Upper lobe of left lung (tissue), 4 donors: ENCODE measurements at regions not wholly inside any gene's neighbourhood (a gene's known extent, or its start where the extent isn't known, plus 50 kb on each side); places are given as distances from the start of the nearest gene placed in this dataset.

ENCODE experiments used
- POLR2AphosphoS5 ChIP-seq, 2 donors: sonication (generic); formaldehyde crosslinking; IDR thresholded peaks; one replicate each; pipeline ENCODE4 v1.5.1; 2017; ENCODE audit warnings: antibody characterized with exemption in 2 of 2
- TF ChIP-seq, protein P1 (sequence below), 6 experiments: fragments of 450-650 bp in 4 of 6; fragments of 200-600 bp in 2 of 6; sonication (generic) in 2 of 6; IDR thresholded peaks; one replicate each; pipeline ENCODE4 v1.5.1; 2016 to 2019; ENCODE audit warnings: antibody characterized with exemption in 6 of 6

DNA sequence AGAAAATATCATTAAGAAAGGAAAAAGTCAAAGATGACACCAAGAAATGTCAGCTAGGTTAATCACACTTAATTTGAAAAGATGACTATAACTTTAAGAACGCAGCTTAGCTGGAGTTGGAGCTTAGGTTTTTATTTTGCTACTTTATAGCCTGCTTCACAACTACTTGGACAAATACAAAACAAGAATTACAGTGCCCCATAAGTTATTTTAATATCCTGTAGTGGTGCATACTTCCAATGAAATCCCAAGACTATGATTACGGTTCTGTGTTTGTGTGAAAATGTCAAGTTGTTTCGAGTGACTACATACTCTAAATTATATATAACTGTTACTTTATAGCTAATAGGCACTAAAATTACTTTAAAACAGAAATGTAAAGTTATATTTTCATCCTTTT, 244.6 kb upstream of the MGMT start:
- TF ChIP-seq, protein P1, sequence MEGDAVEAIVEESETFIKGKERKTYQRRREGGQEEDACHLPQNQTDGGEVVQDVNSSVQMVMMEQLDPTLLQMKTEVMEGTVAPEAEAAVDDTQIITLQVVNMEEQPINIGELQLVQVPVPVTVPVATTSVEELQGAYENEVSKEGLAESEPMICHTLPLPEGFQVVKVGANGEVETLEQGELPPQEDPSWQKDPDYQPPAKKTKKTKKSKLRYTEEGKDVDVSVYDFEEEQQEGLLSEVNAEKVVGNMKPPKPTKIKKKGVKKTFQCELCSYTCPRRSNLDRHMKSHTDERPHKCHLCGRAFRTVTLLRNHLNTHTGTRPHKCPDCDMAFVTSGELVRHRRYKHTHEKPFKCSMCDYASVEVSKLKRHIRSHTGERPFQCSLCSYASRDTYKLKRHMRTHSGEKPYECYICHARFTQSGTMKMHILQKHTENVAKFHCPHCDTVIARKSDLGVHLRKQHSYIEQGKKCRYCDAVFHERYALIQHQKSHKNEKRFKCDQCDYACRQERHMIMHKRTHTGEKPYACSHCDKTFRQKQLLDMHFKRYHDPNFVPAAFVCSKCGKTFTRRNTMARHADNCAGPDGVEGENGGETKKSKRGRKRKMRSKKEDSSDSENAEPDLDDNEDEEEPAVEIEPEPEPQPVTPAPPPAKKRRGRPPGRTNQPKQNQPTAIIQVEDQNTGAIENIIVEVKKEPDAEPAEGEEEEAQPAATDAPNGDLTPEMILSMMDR (IDR thresholded peaks at IDR 0.05), result no peak
- no peak for TF ChIP-seq POLR2AphosphoS5 (IDR thresholded peaks at IDR 0.05)
